RKO (cell line): ENCODE measurements at regions not wholly inside any gene's neighbourhood (a gene's known extent, or its start where the extent isn't known, plus 50 kb on each side); places are given as distances from the start of the nearest gene placed in this dataset.
"Not testable (repeated sequence)": the region's sequence is repeated elsewhere in the genome, so short reads cannot be mapped to it uniquely, and the experiment has no call there.

Experiments used
- DNase-seq: peaks from one replicate; pipeline ENCODE4 v3.0.0-alpha.2; 2016; ENCODE audit warnings: low spot score

- no peak for DNase-seq
These were observed 121.6 kb upstream of the LGSN start for GRCh38 chr6:63441266-63441956.

GRCh38 chr6:63442870-63443269 lies 123.1 kb upstream of the LGSN start:
- DNase-seq = no peak

- DNase-seq = no peak
These were observed 125.0 kb upstream of the LGSN start for GRCh38 chr6:63444768-63445167.

- no peak for DNase-seq
These were observed 125.9 kb upstream of the LOC128125822 start for GRCh38 chr6:63446405-63446804.

- DNase-seq = no peak
These were observed 125.1 kb upstream of the LOC128125822 start for GRCh38 chr6:63447134-63447533.

GRCh38 chr6:63448229-63448628 lies 124.1 kb upstream of the LOC128125822 start:
- no peak for DNase-seq

GRCh38 chr6:63449714-63450113 lies 122.6 kb upstream of the LOC128125822 start:
- DNase-seq = no peak

GRCh38 chr6:63451238-63451637 lies 121.0 kb upstream of the LOC128125822 start:
- DNase-seq = no peak

GRCh38 chr6:63452125-63452524 lies 120.2 kb upstream of the LOC128125822 start:
- no peak for DNase-seq

- DNase-seq = no peak
These were observed 115.5 kb upstream of the LOC128125822 start for GRCh38 chr6:63456734-63457133.

GRCh38 chr6:63458480-63459115 lies 113.7 kb upstream of the LOC128125822 start:
- no peak for DNase-seq

- DNase-seq = no peak
These were observed 112.5 kb upstream of the LOC128125822 start for GRCh38 chr6:63459814-63460213.

- DNase-seq = no peak
These were observed 111.3 kb upstream of the LOC128125822 start for GRCh38 chr6:63460971-63461370.

GRCh38 chr6:63464060-63464459 lies 108.2 kb upstream of the LOC128125822 start:
- DNase-seq = no peak

GRCh38 chr6:63465750-63466149 lies 106.5 kb upstream of the LOC128125822 start:
- DNase-seq = no peak

GRCh38 chr6:63466242-63466733 lies 106.0 kb upstream of the LOC128125822 start:
- no peak for DNase-seq

- no peak for DNase-seq
These were observed 104.9 kb upstream of the LOC128125822 start for GRCh38 chr6:63467247-63467954.

GRCh38 chr6:63471145-63471544 lies 101.1 kb upstream of the LOC128125822 start:
- DNase-seq = not testable (repeated sequence)

- DNase-seq = no peak
These were observed 100.6 kb upstream of the LOC128125822 start for GRCh38 chr6:63471654-63472053.

GRCh38 chr6:63475707-63476106 lies 96.6 kb upstream of the LOC128125822 start:
- no peak for DNase-seq

GRCh38 chr6:63476302-63476701 lies 96.0 kb upstream of the LOC128125822 start:
- DNase-seq = no peak

- no peak for DNase-seq
These were observed 94.7 kb upstream of the LOC128125822 start for GRCh38 chr6:63477422-63478040.

- DNase-seq = no peak
These were observed 93.5 kb upstream of the LOC128125822 start for GRCh38 chr6:63478734-63479133.
